Tibial nerve (tissue), 4 donors: ENCODE measurements at regions not wholly inside any gene's neighbourhood (a gene's known extent, or its start where the extent isn't known, plus 50 kb on each side); places are given as distances from the start of the nearest gene placed in this dataset.

ENCODE experiments used
- DNase-seq, 2 donors: peaks; one replicate each; pipeline ENCODE4 v3.0.0-alpha.2; 2019; ENCODE audit warnings: low spot score in 2 of 2
- H3K27ac ChIP-seq, 4 donors: fragments of 200-600 bp; sonication (generic) in 3 of 4; one replicate each; pipeline ENCODE4 v1.5.1; 2017 to 2019; ENCODE audit warnings: mild to moderate bottlenecking in 1 of 4
- H3K27me3 ChIP-seq, 2 donors: fragments of 200-600 bp; sonication (generic) in 1 of 2; one replicate each; pipeline versions ENCODE4 v1.5.1 to v1.6.0; 2017 to 2019
- H3K36me3 ChIP-seq, 3 donors: fragments of 200-600 bp; sonication (generic); one replicate each; pipeline ENCODE4 v1.5.1; 2018 to 2019
- H3K4me1 ChIP-seq, 4 donors: fragments of 200-600 bp; sonication (generic) in 3 of 4; one replicate each; pipeline ENCODE4 v1.5.1; 2017 to 2019
- H3K4me3 ChIP-seq, 4 donors: fragments of 200-600 bp; sonication (generic) in 3 of 4; one replicate each; pipeline ENCODE4 v1.5.1; 2017 to 2019; ENCODE audit warnings: mild to moderate bottlenecking in 1 of 4, moderate library complexity in 1 of 4
- H3K9me3 ChIP-seq, 4 donors: fragments of 200-600 bp; sonication (generic) in 3 of 4; one replicate each; pipeline ENCODE4 v1.5.1; 2017 to 2019
- CTCF ChIP-seq, 5 experiments: fragments of 200-600 bp in 3 of 5; fragments of 450-650 bp in 2 of 5; sonication (generic) in 3 of 5; IDR thresholded peaks; one replicate each; pipeline ENCODE4 v1.5.1; 2016 to 2019; ENCODE audit warnings: antibody characterized with exemption in 5 of 5, mild to moderate bottlenecking in 3 of 5, moderate library complexity in 2 of 5
- EP300 ChIP-seq, 2 donors: sonication (generic); formaldehyde crosslinking; IDR thresholded peaks; one replicate each; pipeline ENCODE4 v1.6.1; 2017; ENCODE audit warnings: antibody characterized with exemption in 2 of 2, mild to moderate bottlenecking in 1 of 2
- POLR2A ChIP-seq, 2 donors: fragments of 450-650 bp; IDR thresholded peaks; one replicate each; pipeline ENCODE4 v1.6.1; 2017; ENCODE audit warnings: antibody characterized with exemption in 2 of 2, mild to moderate bottlenecking in 2 of 2, moderate library complexity in 2 of 2
- WGBS, 2 donors: methylation state at CpG; one replicate each; pipeline ENCODE4 v1.1.5; 2018; 5-methylcytosine and 5-hydroxymethylcytosine counted together

DNA sequence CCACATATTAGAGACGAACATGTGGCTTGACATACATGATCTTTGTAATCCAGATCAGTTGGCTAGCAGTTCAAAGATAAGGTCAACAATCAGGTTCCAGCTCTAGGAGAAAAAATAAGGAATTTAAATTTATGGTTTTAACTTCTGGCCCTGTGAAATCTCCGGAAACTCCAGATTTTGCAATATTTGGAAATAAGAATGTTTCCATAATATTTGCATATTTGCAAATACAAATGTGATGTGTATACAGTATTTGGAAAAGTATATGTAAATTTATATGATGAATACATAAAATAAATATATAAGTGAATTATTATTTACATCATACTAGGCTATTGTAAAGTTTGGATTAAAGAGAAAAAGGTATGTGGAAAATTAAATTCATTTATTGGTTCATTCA, 97.1 kb downstream of the KCNJ2 start:
- Histone ChIP-seq H3K27ac (no peak overlapping the region), H3K27me3 (no peaks in the 10 kb centered on the region), H3K4me1 (no peaks in the 10 kb centered on the region), H3K36me3 (no peaks in the 10 kb centered on the region), H3K4me3 (no peak overlapping the region), H3K9me3 (no peaks in the 10 kb centered on the region)
- TF ChIP-seq EP300 (IDR thresholded peaks at IDR 0.05), result no peak
- no peak for DNase-seq
- 66 to 72% methylated on average over 2 of the region's 2 CpGs for WGBS, 2 donors

DNA sequence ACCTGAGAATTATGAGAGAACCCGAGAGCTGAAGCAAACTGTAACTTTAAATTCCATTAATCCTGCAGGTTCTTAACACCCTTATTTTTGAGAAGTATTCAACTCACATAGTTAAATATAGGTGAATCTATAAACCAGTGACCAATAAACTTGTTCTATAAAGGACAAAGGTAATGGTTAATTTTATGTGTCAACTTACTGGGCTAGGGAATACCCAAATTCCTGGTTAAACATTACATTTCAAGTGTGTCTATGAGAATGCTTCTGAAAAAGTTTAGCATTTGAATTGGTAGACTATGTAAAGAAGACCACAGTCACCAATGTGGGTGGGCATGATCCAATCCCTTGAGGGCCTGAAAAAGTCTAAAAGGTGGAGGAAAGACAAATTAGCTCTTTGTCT, 99.1 kb downstream of the KCNJ2 start:
- Histone ChIP-seq H3K27me3 (no peaks in the 10 kb centered on the region), H3K4me1 (no peaks in the 10 kb centered on the region), H3K36me3 (no peaks in the 10 kb centered on the region), H3K9me3 (no peaks in the 10 kb centered on the region), H3K4me3 (no peak overlapping the region), H3K27ac (no peak overlapping the region)
- no peak for DNase-seq
- no peak for TF ChIP-seq EP300 (IDR thresholded peaks at IDR 0.05)
- TF ChIP-seq CTCF (IDR thresholded peaks at IDR 0.05), result no peak
- no peak for TF ChIP-seq POLR2A (IDR thresholded peaks at IDR 0.05)
- 79 to 93% methylated on average over 1 of the region's 1 CpG for WGBS, 2 donors

GRCh38 chr17:70270554-70270953, 101.2 kb downstream of the KCNJ2 start:
- Histone ChIP-seq H3K27ac (no peak overlapping the region), H3K36me3 (no peaks in the 10 kb centered on the region), H3K4me3 (no peak overlapping the region), H3K27me3 (no peaks in the 10 kb centered on the region), H3K9me3 (no peaks in the 10 kb centered on the region), H3K4me1 (no peaks in the 10 kb centered on the region)
- no peak for DNase-seq
- TF ChIP-seq CTCF (IDR thresholded peaks at IDR 0.05) (no peak), EP300 (IDR thresholded peaks at IDR 0.05) (no peak), POLR2A (IDR thresholded peaks at IDR 0.05) (no peak)
- 73 to 84% methylated on average over 7 of the region's 7 CpGs for WGBS, 2 donors

- TF ChIP-seq CTCF (IDR thresholded peaks at IDR 0.05) (no peak), EP300 (IDR thresholded peaks at IDR 0.05) (no peak), POLR2A (IDR thresholded peaks at IDR 0.05) (no peak)
- no peaks in the 10 kb centered on the region for H3K9me3 ChIP-seq
- no peaks in the 10 kb centered on the region for H3K4me1 ChIP-seq
- H3K27ac ChIP-seq, result no peak overlapping the region
- WGBS, 2 donors, result 72 to 87% methylated on average over 3 of the region's 3 CpGs
- H3K27me3 ChIP-seq, result no peaks in the 10 kb centered on the region
- no peaks in the 10 kb centered on the region for H3K36me3 ChIP-seq
- no peak overlapping the region for H3K4me3 ChIP-seq
- DNase-seq, result no peak
Measured at GRCh38 chr17:70271200-70271599, 101.9 kb downstream of the KCNJ2 start.

- WGBS, 2 donors, result 94 to 95% methylated on average over 3 of the region's 3 CpGs
- Histone ChIP-seq H3K27me3 (no peaks in the 10 kb centered on the region), H3K9me3 (no peaks in the 10 kb centered on the region), H3K36me3 (no peaks in the 10 kb centered on the region), H3K4me3 (no peak overlapping the region), H3K27ac (no peak overlapping the region), H3K4me1 (no peaks in the 10 kb centered on the region)
- DNase-seq, result no peak
- TF ChIP-seq EP300 (IDR thresholded peaks at IDR 0.05), result no peak
- no peak for TF ChIP-seq CTCF (IDR thresholded peaks at IDR 0.05)
- TF ChIP-seq POLR2A (IDR thresholded peaks at IDR 0.05), result no peak
Measured at GRCh38 chr17:70271672-70272071, 102.3 kb downstream of the KCNJ2 start.

DNA sequence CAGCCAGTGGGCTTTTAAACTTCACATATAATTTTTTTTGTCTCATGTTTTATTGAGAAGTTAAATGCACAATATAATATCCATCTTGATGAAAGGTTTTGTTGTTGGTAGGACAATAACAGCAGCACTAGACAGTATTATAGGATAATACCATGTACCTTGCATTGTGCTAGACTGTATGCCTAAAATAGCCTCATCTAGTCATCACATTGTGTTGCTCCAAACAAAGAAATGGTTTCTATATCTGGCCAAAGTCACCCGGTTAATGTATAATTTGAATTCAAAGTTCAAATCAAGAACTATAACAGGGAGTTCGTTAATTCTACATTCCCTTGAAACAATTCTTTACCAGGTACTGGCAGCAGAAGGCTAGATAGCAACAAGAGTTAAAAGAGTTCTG, 104.9 kb downstream of the KCNJ2 start:
- Histone ChIP-seq H3K9me3 (no peaks in the 10 kb centered on the region), H3K4me1 (no peaks in the 10 kb centered on the region), H3K27me3 (no peaks in the 10 kb centered on the region), H3K36me3 (no peaks in the 10 kb centered on the region), H3K27ac (no peak overlapping the region), H3K4me3 (no peak overlapping the region)
- no peak for DNase-seq
- TF ChIP-seq CTCF (IDR thresholded peaks at IDR 0.05), result no peak
- no peak for TF ChIP-seq EP300 (IDR thresholded peaks at IDR 0.05)
- TF ChIP-seq POLR2A (IDR thresholded peaks at IDR 0.05), result no peak
- WGBS, 2 donors, result 65 to 66% methylated on average over 2 of the region's 2 CpGs
